Tibial artery (tissue), 4 donors: ENCODE measurements at regions not wholly inside any gene's neighbourhood (a gene's known extent, or its start where the extent isn't known, plus 50 kb on each side); places are given as distances from the start of the nearest gene placed in this dataset.

Source experiments
- DNase-seq, 2 donors: peaks; one replicate each; pipeline ENCODE4 v3.0.0-alpha.2; 2019
- H3K27ac ChIP-seq, 2 donors: fragments of 200-600 bp; sonication (generic) in 1 of 2; 1 replicate in 1 of 2; 2 replicates in 1 of 2; pipeline ENCODE4 v1.5.1; 2018 to 2019; ENCODE audit warnings: mild to moderate bottlenecking in 1 of 2
- H3K27me3 ChIP-seq, 2 donors: fragments of 200-600 bp; sonication (generic) in 1 of 2; one replicate each; pipeline versions ENCODE4 v1.5.1 to v1.6.0; 2016 to 2019
- H3K36me3 ChIP-seq, 3 donors: fragments of 200-600 bp; sonication (generic) in 2 of 3; one replicate each; pipeline ENCODE4 v1.5.1; 2016 to 2019; ENCODE audit warnings: mild to moderate bottlenecking in 2 of 3
- H3K4me1 ChIP-seq, 4 donors: fragments of 200-600 bp; sonication (generic) in 2 of 4; 1 replicate in 3 of 4; 2 replicates in 1 of 4; pipeline ENCODE4 v1.5.1; 2016 to 2019
- H3K4me3 ChIP-seq, 2 donors: fragments of 200-600 bp; sonication (generic) in 1 of 2; 1 replicate in 1 of 2; 2 replicates in 1 of 2; pipeline ENCODE4 v1.5.1; 2018 to 2019; ENCODE audit warnings: mild to moderate bottlenecking in 2 of 2
- H3K9me3 ChIP-seq, 3 donors: fragments of 200-600 bp; sonication (generic) in 1 of 3; one replicate each; pipeline ENCODE4 v1.5.1; 2016 to 2019
- CTCF ChIP-seq, 2 experiments: fragments of 200-600 bp in 1 of 2; fragments of 450-650 bp in 1 of 2; IDR thresholded peaks; one replicate each; pipeline ENCODE4 v1.5.1; 2017 to 2019; ENCODE audit warnings: antibody characterized with exemption in 2 of 2, mild to moderate bottlenecking in 1 of 2, moderate library complexity in 1 of 2
- intact Hi-C: fragments of 100-400 bp; cut with DNase I; formaldehyde crosslinking; loops from one replicate; pipeline ENCODE4 v1.15.0; 2023; ENCODE audit warnings: low total_unique reads

- no peak for DNase-seq
- no peaks in the 10 kb centered on the region for H3K36me3 ChIP-seq
- H3K27me3 ChIP-seq, result no peaks in the 10 kb centered on the region
- no peaks in the 10 kb centered on the region for H3K9me3 ChIP-seq
- no peak overlapping the region for H3K27ac ChIP-seq
- intact Hi-C loops, result no loop called here
- no peak overlapping the region for H3K4me3 ChIP-seq
- H3K4me1 ChIP-seq, result no peaks in the 10 kb centered on the region
- TF ChIP-seq CTCF (IDR thresholded peaks at IDR 0.05), result no peak
Observed at GRCh38 chr4:171532968-171533367, 280.2 kb upstream of the GALNTL6 start.

GRCh38 chr4:171524903-171525302 lies 288.3 kb upstream of the GALNTL6 start:
- H3K36me3 ChIP-seq, result no peaks in the 10 kb centered on the region
- H3K9me3 ChIP-seq, result no peaks in the 10 kb centered on the region
- DNase-seq, result no peak
- no peaks in the 10 kb centered on the region for H3K27me3 ChIP-seq
- intact Hi-C loops, result no loop called here
- H3K4me3 ChIP-seq, result no peak overlapping the region
- no peaks in the 10 kb centered on the region for H3K4me1 ChIP-seq
- no peak for TF ChIP-seq CTCF (IDR thresholded peaks at IDR 0.05)
- H3K27ac ChIP-seq, result no peak overlapping the region

- DNase-seq, result no peak
- TF ChIP-seq CTCF (IDR thresholded peaks at IDR 0.05), result no peak
- intact Hi-C loops, result no loop called here
- H3K9me3 ChIP-seq, result no peaks in the 10 kb centered on the region
- no peaks in the 10 kb centered on the region for H3K27me3 ChIP-seq
- H3K36me3 ChIP-seq, result no peaks in the 10 kb centered on the region
- no peak overlapping the region for H3K27ac ChIP-seq
- no peaks in the 10 kb centered on the region for H3K4me1 ChIP-seq
- H3K4me3 ChIP-seq, result no peak overlapping the region
Observed at GRCh38 chr4:171521726-171522125, 291.5 kb upstream of the GALNTL6 start.

- Histone ChIP-seq H3K36me3 (no peaks in the 10 kb centered on the region), H3K9me3 (no peaks in the 10 kb centered on the region), H3K27me3 (no peaks in the 10 kb centered on the region), H3K4me1 (no peaks in the 10 kb centered on the region), H3K27ac (no peak overlapping the region), H3K4me3 (no peak overlapping the region)
- no peak for DNase-seq
- TF ChIP-seq CTCF (IDR thresholded peaks at IDR 0.05), result no peak
- intact Hi-C loops, result no loop called here
Observed at GRCh38 chr4:171519457-171519856, 293.7 kb upstream of the GALNTL6 start.

- intact Hi-C loops, result no loop called here
- DNase-seq, result no peak
- Histone ChIP-seq H3K36me3 (no peaks in the 10 kb centered on the region), H3K9me3 (no peaks in the 10 kb centered on the region), H3K27ac (no peak overlapping the region), H3K4me1 (no peaks in the 10 kb centered on the region), H3K4me3 (no peak overlapping the region), H3K27me3 (no peaks in the 10 kb centered on the region)
- no peak for TF ChIP-seq CTCF (IDR thresholded peaks at IDR 0.05)
Observed at GRCh38 chr4:171517883-171518282, 295.3 kb upstream of the GALNTL6 start.

GRCh38 chr4:171516694-171517093 lies 296.5 kb upstream of the GALNTL6 start:
- no peaks in the 10 kb centered on the region for H3K4me1 ChIP-seq
- TF ChIP-seq CTCF (IDR thresholded peaks at IDR 0.05), result no peak
- no peaks in the 10 kb centered on the region for H3K9me3 ChIP-seq
- DNase-seq, result no peak
- intact Hi-C loops, result no loop called here
- no peaks in the 10 kb centered on the region for H3K27me3 ChIP-seq
- H3K4me3 ChIP-seq, result no peak overlapping the region
- H3K36me3 ChIP-seq, result no peaks in the 10 kb centered on the region
- no peak overlapping the region for H3K27ac ChIP-seq
